OCI-LY1 (cell line): ENCODE measurements at regions not wholly inside any gene's neighbourhood (a gene's known extent, or its start where the extent isn't known, plus 50 kb on each side); places are given as distances from the start of the nearest gene placed in this dataset.

Source experiments
- H2AFZ ChIP-seq: fragments of 200-600 bp; sonication (generic), shearing (Covaris generic); 2 replicates; pipeline ENCODE4 v1.6.0; 2014; ENCODE audit warnings: antibody characterized with exemption, mild to moderate bottlenecking, low read length
- H3F3A ChIP-seq: fragments of 200-600 bp; sonication (generic), shearing (Covaris generic); 2 replicates; pipeline ENCODE4 v1.6.0; 2014; ENCODE audit warnings: mild to moderate bottlenecking, antibody characterized with exemption, low read length, moderate library complexity; ENCODE audit not compliant: insufficient read depth
- H3K27ac ChIP-seq: fragments of 200-600 bp; sonication (generic); 2 replicates; pipeline ENCODE4 v1.5.1; 2014; ENCODE audit warnings: low read length, mixed run types, mild to moderate bottlenecking, low read depth; ENCODE audit not compliant: poor library complexity, severe bottlenecking
- H3K27me3 ChIP-seq: fragments of 200-600 bp; sonication (generic); 2 replicates; pipeline ENCODE4 v1.6.0; 2014; ENCODE audit warnings: antibody characterized with exemption, mild to moderate bottlenecking, low read length, moderate library complexity; ENCODE audit not compliant: insufficient read depth
- H3K36me3 ChIP-seq: fragments of 200-600 bp; sonication (generic); 2 replicates; pipeline ENCODE4 v1.6.1; 2014; ENCODE audit warnings: mild to moderate bottlenecking, antibody characterized with exemption, low read length, moderate library complexity, mixed read lengths; ENCODE audit not compliant: insufficient read depth
- H3K4me1 ChIP-seq: fragments of 200-600 bp; sonication (generic); 2 replicates; pipeline ENCODE4 v1.5.1; 2014; ENCODE audit warnings: mild to moderate bottlenecking, low read length, moderate library complexity; ENCODE audit not compliant: insufficient read depth, severe bottlenecking
- H3K4me2 ChIP-seq: fragments of 200-600 bp; sonication (generic), shearing (Covaris generic); 2 replicates; pipeline ENCODE4 v1.6.1; 2014; ENCODE audit warnings: low read length
- H3K4me3 ChIP-seq: fragments of 200-600 bp; sonication (generic); 2 replicates; pipeline ENCODE4 v1.5.1; 2014; ENCODE audit warnings: low read length, low read depth, mild to moderate bottlenecking, mixed read lengths; ENCODE audit not compliant: poor library complexity, severe bottlenecking
- H3K79me2 ChIP-seq: fragments of 200-600 bp; shearing (Covaris generic); 2 replicates; pipeline ENCODE4 v1.6.1; 2016; ENCODE audit warnings: mixed run types, low read length, mixed read lengths; ENCODE audit not compliant: insufficient read depth
- H3K9ac ChIP-seq: fragments of 200-600 bp; sonication (generic), shearing (Covaris generic); 2 replicates; pipeline ENCODE4 v1.6.1; 2014; ENCODE audit warnings: mild to moderate bottlenecking, low read length, mixed read lengths
- H3K9me2 ChIP-seq: fragments of 200-600 bp; sonication (generic), shearing (Covaris generic); 2 replicates; pipeline ENCODE4 v1.6.1; 2014; ENCODE audit warnings: low read depth, mild to moderate bottlenecking, low read length, mixed read lengths
- H3K9me3 ChIP-seq: fragments of 200-600 bp; shearing (Covaris generic); 2 replicates; pipeline ENCODE4 v1.6.1; 2014; ENCODE audit warnings: low read length, mixed read lengths
- H4K20me1 ChIP-seq: fragments of 200-600 bp; sonication (generic), shearing (Covaris generic); 2 replicates; pipeline ENCODE4 v1.6.0; 2016; ENCODE audit warnings: mild to moderate bottlenecking, low read length; ENCODE audit not compliant: insufficient read depth
- EZH2 ChIP-seq: fragments of 200-600 bp; sonication (generic), shearing (Covaris generic); IDR thresholded peaks from 2 replicates; pipeline ENCODE4 v1.8.0; 2017; ENCODE audit warnings: borderline replicate concordance, mixed run types, mild to moderate bottlenecking, antibody characterized with exemption, low read length, moderate library complexity, mixed read lengths
- TF ChIP-seq, protein P1 (sequence below): fragments of 200-600 bp; sonication (generic), shearing (Covaris generic); IDR thresholded peaks from 2 replicates; pipeline ENCODE4 v1.5.1; 2017; ENCODE audit warnings: mild to moderate bottlenecking, antibody characterized with exemption, low read length, moderate library complexity, mixed read lengths

DNA sequence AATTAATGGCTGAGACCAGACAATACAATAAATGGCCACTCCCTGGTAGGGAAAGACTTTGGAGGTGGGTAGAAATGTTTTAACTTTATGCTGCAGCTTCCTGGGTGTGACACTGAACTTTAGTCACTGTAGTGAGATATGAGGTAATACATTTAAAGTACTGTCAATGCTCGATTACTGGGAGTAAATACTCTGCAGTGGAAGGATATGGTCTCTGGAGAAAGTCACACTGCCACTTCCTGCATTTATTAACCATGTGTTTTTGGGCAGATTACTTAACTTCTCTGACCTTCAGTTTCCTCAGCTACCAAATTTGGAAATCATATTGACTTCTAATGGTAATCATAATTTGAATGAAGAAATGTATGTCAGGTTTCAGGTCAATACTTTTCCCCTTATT is 317.1 kb upstream of the TGFBR2 start:
- Histone ChIP-seq H3F3A (no peaks in the 10 kb centered on the region), H3K36me3 (no peaks in the 10 kb centered on the region), H2AFZ (no peak overlapping the region), H3K9me3 (no peaks in the 10 kb centered on the region), H3K9ac (no peak overlapping the region), H3K9me2 (no peaks in the 10 kb centered on the region), H3K27ac (no peak overlapping the region), H3K4me1 (no peaks in the 10 kb centered on the region), H3K4me2 (no peak overlapping the region), H4K20me1 (no peaks in the 10 kb centered on the region), H3K4me3 (no peak overlapping the region), H3K79me2 (no peaks in the 10 kb centered on the region), H3K27me3 (no peaks in the 10 kb centered on the region)
- TF ChIP-seq, protein P1, sequence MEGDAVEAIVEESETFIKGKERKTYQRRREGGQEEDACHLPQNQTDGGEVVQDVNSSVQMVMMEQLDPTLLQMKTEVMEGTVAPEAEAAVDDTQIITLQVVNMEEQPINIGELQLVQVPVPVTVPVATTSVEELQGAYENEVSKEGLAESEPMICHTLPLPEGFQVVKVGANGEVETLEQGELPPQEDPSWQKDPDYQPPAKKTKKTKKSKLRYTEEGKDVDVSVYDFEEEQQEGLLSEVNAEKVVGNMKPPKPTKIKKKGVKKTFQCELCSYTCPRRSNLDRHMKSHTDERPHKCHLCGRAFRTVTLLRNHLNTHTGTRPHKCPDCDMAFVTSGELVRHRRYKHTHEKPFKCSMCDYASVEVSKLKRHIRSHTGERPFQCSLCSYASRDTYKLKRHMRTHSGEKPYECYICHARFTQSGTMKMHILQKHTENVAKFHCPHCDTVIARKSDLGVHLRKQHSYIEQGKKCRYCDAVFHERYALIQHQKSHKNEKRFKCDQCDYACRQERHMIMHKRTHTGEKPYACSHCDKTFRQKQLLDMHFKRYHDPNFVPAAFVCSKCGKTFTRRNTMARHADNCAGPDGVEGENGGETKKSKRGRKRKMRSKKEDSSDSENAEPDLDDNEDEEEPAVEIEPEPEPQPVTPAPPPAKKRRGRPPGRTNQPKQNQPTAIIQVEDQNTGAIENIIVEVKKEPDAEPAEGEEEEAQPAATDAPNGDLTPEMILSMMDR, result no peak
- no peak for TF ChIP-seq EZH2

DNA sequence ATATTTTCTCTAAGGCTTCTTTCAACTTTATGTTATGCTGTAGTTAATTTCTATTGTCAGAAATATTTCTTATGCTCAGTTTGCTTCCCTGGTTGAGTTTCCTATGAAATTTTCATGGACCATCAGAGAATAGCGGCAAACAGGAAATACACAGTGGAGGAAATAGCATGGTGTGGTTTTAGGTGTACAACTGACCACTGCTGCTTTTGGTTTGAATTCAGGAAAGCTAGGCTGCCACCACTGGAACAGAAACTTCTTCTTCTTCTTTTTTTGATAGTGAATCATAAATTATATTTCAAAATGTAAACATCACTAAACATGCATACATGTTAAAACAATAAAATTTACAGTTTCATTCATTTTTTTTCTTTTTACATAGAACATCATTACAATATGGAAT is 316.6 kb upstream of the TGFBR2 start:
- Histone ChIP-seq H2AFZ (no peak overlapping the region), H3K27me3 (no peaks in the 10 kb centered on the region), H3K9me3 (no peaks in the 10 kb centered on the region), H3K4me3 (no peak overlapping the region), H3K9ac (no peak overlapping the region), H3K36me3 (no peaks in the 10 kb centered on the region), H3K9me2 (no peaks in the 10 kb centered on the region), H3F3A (no peaks in the 10 kb centered on the region), H3K27ac (no peak overlapping the region), H3K4me1 (no peaks in the 10 kb centered on the region), H3K4me2 (no peak overlapping the region), H4K20me1 (no peaks in the 10 kb centered on the region), H3K79me2 (no peaks in the 10 kb centered on the region)
- no peak for TF ChIP-seq EZH2

DNA sequence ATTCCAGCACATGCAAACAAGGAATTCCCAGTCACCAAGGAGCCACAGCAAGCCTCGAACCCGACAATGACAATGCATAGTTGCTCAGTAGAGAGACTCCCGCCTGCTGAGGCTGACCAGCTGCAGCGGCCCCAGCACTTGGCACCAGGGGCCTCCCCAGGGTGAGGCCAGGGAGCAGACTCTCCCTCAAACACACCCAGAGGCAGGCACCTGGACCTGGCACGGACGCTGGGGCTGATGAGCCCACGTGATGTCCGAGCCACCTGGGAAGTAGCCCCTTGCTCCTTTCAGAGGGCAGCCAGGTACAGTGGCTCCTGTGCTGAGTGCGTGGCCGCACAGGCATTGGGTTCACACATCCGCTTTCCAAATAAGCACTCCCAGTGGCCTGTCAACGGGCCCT is 315.9 kb upstream of the TGFBR2 start:
- no peaks in the 10 kb centered on the region for H3K9me3 ChIP-seq
- no peak overlapping the region for H3K4me3 ChIP-seq
- H3K36me3 ChIP-seq, result no peaks in the 10 kb centered on the region
- H2AFZ ChIP-seq, result no peak overlapping the region
- no peak overlapping the region for H3K27ac ChIP-seq
- H3K79me2 ChIP-seq, result no peaks in the 10 kb centered on the region
- no peak overlapping the region for H3K9ac ChIP-seq
- H4K20me1 ChIP-seq, result no peaks in the 10 kb centered on the region
- TF ChIP-seq EZH2, result no peak
- TF ChIP-seq, protein P1, result no peak
- no peak overlapping the region for H3K4me2 ChIP-seq
- no peaks in the 10 kb centered on the region for H3K9me2 ChIP-seq
- H3K27me3 ChIP-seq, result no peaks in the 10 kb centered on the region
- H3F3A ChIP-seq, result no peaks in the 10 kb centered on the region
- no peaks in the 10 kb centered on the region for H3K4me1 ChIP-seq

DNA sequence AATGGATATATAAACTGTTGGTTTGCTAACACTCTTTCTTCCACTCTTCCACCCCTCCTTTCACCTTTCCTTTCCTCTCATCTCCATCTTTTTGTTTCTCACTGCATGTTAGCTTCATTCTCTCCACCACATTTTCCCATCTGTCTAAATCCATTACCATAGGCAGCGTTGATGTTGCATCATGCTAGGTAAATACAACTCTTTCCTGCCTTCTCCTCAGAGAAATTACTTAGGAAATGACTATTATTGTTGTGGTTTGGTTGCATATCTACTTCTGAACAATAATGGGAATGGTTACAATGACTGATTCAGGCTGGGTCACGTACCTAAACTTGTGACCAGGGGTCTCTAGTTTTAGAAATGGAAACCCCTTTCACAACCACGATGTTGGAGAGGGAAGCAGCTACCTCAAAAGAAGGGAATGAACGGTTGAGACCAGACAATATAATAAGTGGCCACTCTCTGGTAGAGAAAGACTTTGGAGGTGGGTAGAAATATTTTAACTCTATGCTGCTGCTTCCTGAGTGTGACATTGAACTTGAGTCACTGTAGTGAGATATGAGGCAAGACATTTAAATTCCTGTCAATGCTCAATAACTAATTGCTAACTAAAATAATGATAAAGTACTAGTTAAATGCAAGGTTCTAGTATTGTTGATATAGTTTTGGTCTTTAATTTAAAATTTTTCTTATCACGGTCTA is 314.1 kb upstream of the TGFBR2 start:
- no peaks in the 10 kb centered on the region for H4K20me1 ChIP-seq
- no peaks in the 10 kb centered on the region for H3K9me2 ChIP-seq
- no peaks in the 10 kb centered on the region for H3K4me1 ChIP-seq
- H2AFZ ChIP-seq, result no peak overlapping the region
- no peaks in the 10 kb centered on the region for H3K27me3 ChIP-seq
- H3F3A ChIP-seq, result no peaks in the 10 kb centered on the region
- no peaks in the 10 kb centered on the region for H3K79me2 ChIP-seq
- H3K4me3 ChIP-seq, result no peak overlapping the region
- H3K9me3 ChIP-seq, result no peaks in the 10 kb centered on the region
- TF ChIP-seq EZH2, result no peak
- TF ChIP-seq, protein P1, result no peak
- H3K9ac ChIP-seq, result no peak overlapping the region
- H3K27ac ChIP-seq, result no peak overlapping the region
- H3K36me3 ChIP-seq, result no peaks in the 10 kb centered on the region
- no peak overlapping the region for H3K4me2 ChIP-seq
